ENCODE measurements at regions not wholly inside any gene's neighbourhood (a gene's known extent, or its start where the extent isn't known, plus 50 kb on each side); places are given as distances from the start of the nearest gene placed in this dataset.
A peak's percentile ranks its signal among the peaks of the same experiment; 100 is the strongest.

- no peak overlapping the region for H3K4me3 ChIP-seq (ENCODE audit: low read depth, low read length)
- TF ChIP-seq, protein P1, sequence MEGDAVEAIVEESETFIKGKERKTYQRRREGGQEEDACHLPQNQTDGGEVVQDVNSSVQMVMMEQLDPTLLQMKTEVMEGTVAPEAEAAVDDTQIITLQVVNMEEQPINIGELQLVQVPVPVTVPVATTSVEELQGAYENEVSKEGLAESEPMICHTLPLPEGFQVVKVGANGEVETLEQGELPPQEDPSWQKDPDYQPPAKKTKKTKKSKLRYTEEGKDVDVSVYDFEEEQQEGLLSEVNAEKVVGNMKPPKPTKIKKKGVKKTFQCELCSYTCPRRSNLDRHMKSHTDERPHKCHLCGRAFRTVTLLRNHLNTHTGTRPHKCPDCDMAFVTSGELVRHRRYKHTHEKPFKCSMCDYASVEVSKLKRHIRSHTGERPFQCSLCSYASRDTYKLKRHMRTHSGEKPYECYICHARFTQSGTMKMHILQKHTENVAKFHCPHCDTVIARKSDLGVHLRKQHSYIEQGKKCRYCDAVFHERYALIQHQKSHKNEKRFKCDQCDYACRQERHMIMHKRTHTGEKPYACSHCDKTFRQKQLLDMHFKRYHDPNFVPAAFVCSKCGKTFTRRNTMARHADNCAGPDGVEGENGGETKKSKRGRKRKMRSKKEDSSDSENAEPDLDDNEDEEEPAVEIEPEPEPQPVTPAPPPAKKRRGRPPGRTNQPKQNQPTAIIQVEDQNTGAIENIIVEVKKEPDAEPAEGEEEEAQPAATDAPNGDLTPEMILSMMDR (IDR thresholded peaks at IDR 0.05; ENCODE audit: insufficient read depth, low read depth, low read length), result no peak
- DNase-seq (ENCODE audit: low read depth), result no peak
Measured at GRCh38 chr2:160609346-160609745, 115.7 kb upstream of the RBMS1 start.

DNA sequence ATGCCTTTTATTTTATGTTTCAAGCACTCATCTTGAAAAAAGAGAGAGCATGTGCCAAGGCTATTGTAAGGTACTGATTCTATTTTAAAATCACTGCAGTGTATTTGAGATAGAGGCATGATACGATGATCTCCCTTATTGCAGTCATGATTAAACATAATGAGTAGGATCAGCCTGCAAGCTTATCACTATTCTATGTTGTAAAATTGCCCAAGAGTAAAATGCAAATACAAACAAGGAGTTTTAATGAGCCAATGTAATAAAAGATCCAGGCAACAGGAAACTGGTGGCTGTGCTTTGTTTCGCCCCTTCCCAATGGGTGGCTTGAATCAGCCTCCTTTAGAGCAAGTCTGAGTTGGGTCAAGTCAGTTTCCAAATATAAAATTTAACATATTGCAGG lies 116.4 kb upstream of the RBMS1 start:
- DNase-seq (ENCODE audit: low read depth), result no peak
- TF ChIP-seq, protein P1 (IDR thresholded peaks at IDR 0.05; ENCODE audit: insufficient read depth, low read depth, low read length), result no peak
- H3K4me3 ChIP-seq (ENCODE audit: low read depth, low read length), result no peak overlapping the region

DNA sequence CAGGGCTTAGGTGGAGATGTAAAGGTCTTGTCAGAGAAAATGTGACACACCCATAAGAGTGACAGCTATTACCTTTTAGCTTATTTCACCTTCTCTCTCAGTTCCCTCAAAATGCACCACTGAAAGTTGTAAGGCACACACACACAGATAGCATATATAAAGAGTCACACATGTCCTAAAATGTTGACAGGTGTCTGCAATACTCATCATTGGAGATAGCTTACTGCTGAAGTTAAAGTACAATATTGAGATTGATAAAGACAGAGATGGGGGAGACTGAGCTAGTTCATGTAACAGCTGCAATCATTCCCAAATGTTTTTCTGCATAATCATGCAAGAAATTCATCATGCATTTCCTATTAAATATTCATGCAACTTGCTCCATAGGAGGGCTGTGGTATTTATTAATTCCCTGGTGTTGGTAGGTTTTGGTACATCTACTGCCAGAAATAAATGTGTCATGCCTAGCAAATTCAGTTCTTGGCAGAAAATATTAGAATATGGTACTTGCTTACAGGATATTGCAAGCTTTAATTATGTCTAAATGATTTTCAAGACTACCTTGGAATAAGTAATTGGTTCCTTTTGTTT lies 118.8 kb upstream of the RBMS1 start:
- DNase-seq (ENCODE audit: low read depth), result no peak
- TF ChIP-seq, protein P1 (IDR thresholded peaks at IDR 0.05; ENCODE audit: insufficient read depth, low read depth, low read length), result no peak

GRCh38 chr2:160613466-160614153 lies 120.0 kb upstream of the RBMS1 start:
- no peak overlapping the region for H3K4me3 ChIP-seq (ENCODE audit: low read depth, low read length)
- peak; percentile 67 for DNase-seq (ENCODE audit: low read depth)
- TF ChIP-seq, protein P1 (IDR thresholded peaks at IDR 0.05; ENCODE audit: insufficient read depth, low read depth, low read length), result no peak

More for the DNA sequence above, 118.8 kb upstream of the RBMS1 start:
- no peak overlapping the region for H3K4me3 ChIP-seq (ENCODE audit: low read depth, low read length)

DNA sequence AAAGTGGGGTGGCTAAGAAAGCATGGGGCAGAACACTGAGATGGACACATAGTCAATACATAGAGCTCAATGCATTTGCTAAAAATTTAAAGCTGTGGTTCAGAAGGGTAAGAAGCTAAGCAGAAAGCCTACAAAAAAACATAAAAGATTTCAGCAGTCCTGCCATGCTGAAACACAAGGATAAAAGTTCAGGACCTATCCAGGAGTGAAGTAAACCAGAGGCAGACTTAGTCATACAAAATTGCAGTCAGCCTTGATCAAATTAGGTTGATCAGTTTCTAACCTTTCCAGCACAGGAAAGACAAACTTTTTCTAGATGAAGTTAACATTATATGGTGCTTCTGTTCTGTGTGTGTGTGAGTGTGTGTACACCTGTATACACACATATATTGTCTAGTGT lies 120.8 kb upstream of the RBMS1 start:
- no peak overlapping the region for H3K4me3 ChIP-seq (ENCODE audit: low read depth, low read length)
- peak; percentile 44 for DNase-seq (ENCODE audit: low read depth)
- TF ChIP-seq, protein P1 (IDR thresholded peaks at IDR 0.05; ENCODE audit: insufficient read depth, low read depth, low read length), result no peak

DNA sequence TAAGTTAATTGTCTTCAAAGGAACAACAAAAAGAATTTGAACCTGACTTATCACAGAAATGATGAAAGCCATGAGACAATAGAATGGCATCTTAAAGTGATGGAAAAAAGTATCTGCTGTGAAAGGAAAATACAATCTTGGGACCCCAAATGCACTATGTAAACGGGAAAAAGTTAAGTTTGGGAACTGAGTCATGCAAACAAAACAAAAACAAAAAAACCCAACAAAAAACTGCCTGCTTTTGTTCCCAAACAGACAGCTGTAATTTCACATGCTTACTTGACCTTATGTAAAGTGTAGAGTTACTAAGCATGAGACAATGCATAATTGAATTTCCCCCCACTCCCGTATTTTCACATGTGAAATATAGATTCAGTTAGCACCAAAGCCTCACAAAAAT lies 122.1 kb upstream of the RBMS1 start:
- TF ChIP-seq, protein P1 (IDR thresholded peaks at IDR 0.05; ENCODE audit: insufficient read depth, low read depth, low read length), result no peak
- H3K4me3 ChIP-seq (ENCODE audit: low read depth, low read length), result no peak overlapping the region
- DNase-seq (ENCODE audit: low read depth), result peak; percentile 19
